Activated B cell treated with CpG ODN at 0.5 μM for 24 hours (primary cell): ENCODE measurements at regions not wholly inside any gene's neighbourhood (a gene's known extent, or its start where the extent isn't known, plus 50 kb on each side); places are given as distances from the start of the nearest gene placed in this dataset.
"Not testable (repeated sequence)": the region's sequence is repeated elsewhere in the genome, so short reads cannot be mapped to it uniquely, and the experiment has no call there.

Experiments used
- ATAC-seq: fragments of 200-7000 bp; cut with Tn5 transposase; one replicate; pipeline ENCODE4 v1.10.0; 2021; ENCODE audit warnings: low read depth, mild to moderate bottlenecking, moderate library complexity
- CTCF ChIA-PET: fragments of 350-600 bp; sonication (Branson Sonifier 250); formaldehyde crosslinking; loops from one replicate; lab custom pipeline; 2021; ENCODE audit warnings: antibody characterized with exemption; lab: Charles Lee
- POLR2A ChIA-PET: fragments of 350-600 bp; sonication (Branson Sonifier 250); formaldehyde crosslinking; loops from one replicate; lab custom pipeline; 2021; ENCODE audit warnings: antibody characterized with exemption; lab: Charles Lee
- DNase-seq: peaks from one replicate; pipeline ENCODE4 v3.0.0; 2022
- H3K27ac Mint-ChIP-seq: one replicate; pipeline ENCODE4 v1.8.0; 2020; ENCODE audit warnings: mixed read lengths
- H3K27me3 Mint-ChIP-seq: one replicate; pipeline ENCODE4 v1.8.0; 2021; ENCODE audit warnings: mixed read lengths
- H3K36me3 Mint-ChIP-seq: one replicate; pipeline ENCODE4 v1.8.0; 2021; ENCODE audit warnings: low read depth, mixed read lengths
- H3K4me1 Mint-ChIP-seq: one replicate; pipeline ENCODE4 v1.8.0; 2021; ENCODE audit warnings: mixed read lengths
- H3K4me3 Mint-ChIP-seq: one replicate; pipeline ENCODE4 v1.8.0; 2020; ENCODE audit warnings: mild to moderate bottlenecking, mixed read lengths
- H3K9me3 Mint-ChIP-seq: one replicate; pipeline ENCODE4 v1.8.0; 2020; ENCODE audit warnings: mixed read lengths
- CTCF ChIP-seq: fragments of 200-600 bp; IDR thresholded peaks from one replicate; pipeline ENCODE4 v1.8.0; 2022; ENCODE audit warnings: antibody characterized with exemption, mild to moderate bottlenecking
- intact Hi-C: fragments of 100-400 bp; cut with micrococcal nuclease; formaldehyde crosslinking; loops from one replicate; pipeline ENCODE4 v1.15.1; 2024

DNA sequence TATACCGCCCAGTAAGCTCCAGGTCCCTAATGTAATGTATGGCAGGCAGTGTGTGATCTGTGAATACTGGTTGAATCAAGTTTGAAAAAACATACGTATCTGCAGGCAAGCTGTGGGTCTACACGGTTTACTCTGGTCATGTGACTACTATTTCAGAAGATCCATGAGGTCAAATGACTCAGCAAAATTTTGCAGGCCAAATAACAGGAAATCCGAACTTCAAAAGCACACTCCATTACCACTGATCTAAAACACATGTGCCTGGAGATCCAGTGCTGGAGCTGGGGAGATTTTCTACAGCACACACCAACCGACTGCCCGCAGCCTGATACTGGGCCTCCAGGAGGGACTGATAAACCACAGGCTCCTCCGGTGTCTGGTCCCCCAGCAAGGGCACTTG is 64.5 kb upstream of the SLC44A3 start:
- ChIA-PET CTCF (no interaction called here), POLR2A (no interaction called here)
- DNase-seq (no peak), ATAC-seq (no peak)
- H3K4me3 Mint-ChIP-seq: no peak overlapping the region
- H3K9me3 Mint-ChIP-seq: peaks cover 4% of the 10 kb centered on the region
- no peak for TF ChIP-seq CTCF
- H3K36me3 Mint-ChIP-seq: no peaks in the 10 kb centered on the region
- H3K27me3 Mint-ChIP-seq: peaks cover 25% of the 10 kb centered on the region
- H3K27ac Mint-ChIP-seq: no peak overlapping the region
- intact Hi-C loops: no loop called here
- no peaks in the 10 kb centered on the region for H3K4me1 Mint-ChIP-seq

DNA sequence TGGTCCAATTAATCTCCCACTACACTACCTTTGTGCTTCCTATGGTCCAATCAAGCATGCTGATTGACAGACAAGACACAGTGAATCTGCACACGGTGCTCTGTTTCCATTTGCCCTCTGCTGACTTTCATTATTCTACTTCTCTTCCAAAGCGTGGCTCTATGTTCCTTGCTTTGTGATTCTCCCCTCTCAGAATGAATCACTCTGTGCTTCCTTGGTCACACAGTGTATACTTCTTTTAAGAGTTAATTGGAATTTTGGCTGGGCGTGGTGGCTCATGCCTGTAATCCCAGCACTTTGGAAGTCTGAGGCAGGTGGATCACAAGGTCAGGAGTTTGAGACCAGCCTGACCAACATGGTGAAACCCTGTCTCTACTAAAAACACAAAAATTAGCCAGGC is 65.1 kb upstream of the SLC44A3 start:
- POLR2A ChIA-PET: not testable (repeated sequence)

GRCh38 chr1:94754570-94754969 is 65.6 kb upstream of the SLC44A3 start:
- intact Hi-C loops: no loop called here
- Mint-ChIP-seq H3K9me3 (peaks cover under 1% of the 10 kb centered on the region), H3K27ac (no peak overlapping the region), H3K4me3 (no peak overlapping the region), H3K27me3 (peaks cover 21% of the 10 kb centered on the region), H3K4me1 (no peaks in the 10 kb centered on the region), H3K36me3 (no peaks in the 10 kb centered on the region)
- no peak for TF ChIP-seq CTCF
- ChIA-PET CTCF (no interaction called here), POLR2A (no interaction called here)
- DNase-seq: no peak
- ATAC-seq: no peak

More for the DNA sequence above, 65.1 kb upstream of the SLC44A3 start:
- H3K36me3 Mint-ChIP-seq, H3K27ac Mint-ChIP-seq, intact Hi-C loops, H3K9me3 Mint-ChIP-seq, DNase-seq, CTCF ChIA-PET, ATAC-seq, H3K4me3 Mint-ChIP-seq, H3K4me1 Mint-ChIP-seq: not testable (repeated sequence)
- peaks cover 25% of the 10 kb centered on the region for H3K27me3 Mint-ChIP-seq

GRCh38 chr1:94754095-94754494 is 66.1 kb upstream of the SLC44A3 start:
- H3K36me3 Mint-ChIP-seq: no peaks in the 10 kb centered on the region
- POLR2A ChIA-PET: no interaction called here
- peaks cover under 1% of the 10 kb centered on the region for H3K9me3 Mint-ChIP-seq
- ATAC-seq (no peak), DNase-seq (no peak)
- H3K27me3 Mint-ChIP-seq: peaks cover 17% of the 10 kb centered on the region
- no peak for TF ChIP-seq CTCF
- intact Hi-C loops: no loop called here
- H3K4me1 Mint-ChIP-seq: no peaks in the 10 kb centered on the region
- no peak overlapping the region for H3K27ac Mint-ChIP-seq
- CTCF ChIA-PET: no interaction called here
- H3K4me3 Mint-ChIP-seq: no peak overlapping the region

DNA sequence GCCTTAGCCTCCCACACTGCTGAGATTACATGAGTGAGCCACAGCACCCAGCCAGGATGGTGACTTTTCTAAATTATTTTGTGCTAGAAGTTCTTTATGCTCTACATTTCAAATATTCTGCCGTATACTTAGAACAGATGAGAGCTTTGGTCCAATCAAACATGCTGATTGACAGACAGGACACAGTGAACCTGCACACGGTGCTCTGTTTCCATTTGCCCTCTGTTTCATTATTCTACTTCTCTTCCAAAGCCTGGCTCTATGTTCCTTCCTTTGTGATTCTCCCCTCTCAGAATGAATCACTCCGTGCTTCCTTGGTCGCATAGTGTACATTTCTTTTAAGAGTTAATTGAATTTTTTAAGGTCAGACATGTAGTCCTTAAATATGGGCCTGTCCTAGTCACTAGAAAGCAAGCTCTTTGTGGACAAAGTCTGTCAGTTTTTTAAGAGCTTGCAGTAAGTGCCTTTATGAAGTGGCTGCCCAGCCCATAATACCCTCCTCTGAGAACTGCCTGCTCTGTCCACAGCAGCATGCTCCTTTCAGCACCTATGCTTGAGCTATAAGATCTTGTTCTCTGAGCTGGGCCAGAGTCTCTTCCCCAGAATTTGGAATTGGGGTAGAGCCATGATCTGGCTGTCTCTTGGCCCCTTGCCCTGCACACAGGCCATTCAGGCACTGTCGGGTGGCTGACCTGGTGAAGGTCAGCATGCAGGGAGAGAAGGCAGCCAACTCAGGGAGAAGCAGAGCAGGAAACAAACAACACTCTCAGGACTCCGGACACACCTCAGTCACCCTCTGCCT is 66.8 kb upstream of the SLC44A3 start:
- intact Hi-C loops: no loop called here
- Mint-ChIP-seq H3K4me1 (no peaks in the 10 kb centered on the region), H3K27ac (no peak overlapping the region), H3K27me3 (peaks cover 17% of the 10 kb centered on the region), H3K36me3 (no peaks in the 10 kb centered on the region), H3K9me3 (peaks cover 2% of the 10 kb centered on the region), H3K4me3 (no peak overlapping the region)
- ChIA-PET CTCF (no interaction called here), POLR2A (no interaction called here)
- DNase-seq: no peak
- TF ChIP-seq CTCF: no peak
- no peak for ATAC-seq

DNA sequence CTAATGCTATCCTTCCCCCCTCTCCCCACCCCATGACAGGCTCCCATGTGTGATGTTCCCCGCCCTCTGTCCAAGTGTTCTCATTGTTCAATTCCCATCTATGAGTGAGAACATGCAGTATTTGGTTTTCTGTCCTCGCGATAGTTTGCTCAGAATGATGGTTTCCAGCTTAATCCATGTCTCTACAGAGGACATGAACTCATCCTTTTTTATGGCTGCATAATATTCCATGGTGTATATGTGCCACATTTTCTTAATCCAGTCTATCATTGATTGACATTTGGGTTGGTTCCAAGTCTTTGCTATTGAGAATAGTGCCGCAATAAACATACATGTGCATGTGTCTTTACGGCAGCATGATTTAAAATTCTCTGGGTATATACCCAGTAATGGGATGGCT is 68.7 kb upstream of the SLC44A3 start:
- H3K27ac Mint-ChIP-seq, H3K36me3 Mint-ChIP-seq, ATAC-seq, H3K4me3 Mint-ChIP-seq, CTCF ChIA-PET, DNase-seq, POLR2A ChIA-PET, H3K9me3 Mint-ChIP-seq, H3K4me1 Mint-ChIP-seq, intact Hi-C loops: not testable (repeated sequence)
- peaks cover 22% of the 10 kb centered on the region for H3K27me3 Mint-ChIP-seq
